Neural cell (in vitro differentiated cells): ENCODE measurements at regions not wholly inside any gene's neighbourhood (a gene's known extent, or its start where the extent isn't known, plus 50 kb on each side); places are given as distances from the start of the nearest gene placed in this dataset.

ENCODE experiments used
- CTCF ChIP-seq: fragments of 450-650 bp; IDR thresholded peaks from 2 replicates; pipeline ENCODE4 v1.5.1; 2014; ENCODE audit warnings: antibody characterized with exemption, mild to moderate bottlenecking, moderate library complexity; ENCODE audit not compliant: poor library complexity, severe bottlenecking
- EZH2 ChIP-seq: fragments of 200-600, 300-800 bp; shearing (Covaris generic), sonication (generic); IDR thresholded peaks from 2 replicates; pipeline ENCODE4 v1.6.1; 2014; ENCODE audit warnings: antibody characterized with exemption, low read length, borderline replicate concordance, mild to moderate bottlenecking; ENCODE audit not compliant: insufficient read depth, poor library complexity, severe bottlenecking
- MXI1 ChIP-seq: fragments of 450-650 bp; conservative IDR thresholded peaks from 2 replicates; pipeline ENCODE4 v1.6.1; 2014; ENCODE audit warnings: antibody characterized with exemption, mild to moderate bottlenecking; ENCODE audit not compliant: poor library complexity, severe bottlenecking
- POLR2AphosphoS5 ChIP-seq: IDR thresholded peaks from 2 replicates; pipeline ENCODE4 v1.6.1; 2012
- RAD21 ChIP-seq: fragments of 450-650 bp; conservative IDR thresholded peaks from 2 replicates; pipeline ENCODE4 v1.6.1; 2014; ENCODE audit warnings: antibody characterized with exemption, mild to moderate bottlenecking, moderate library complexity
- REST ChIP-seq: IDR thresholded peaks from 2 replicates; pipeline ENCODE4 v1.6.1; 2012; ENCODE audit warnings: borderline replicate concordance
- TAF1 ChIP-seq: IDR thresholded peaks from 2 replicates; pipeline ENCODE4 v1.6.1; 2012; ENCODE audit warnings: low read depth

GRCh38 chr10:80896959-80897358 lies 359.3 kb downstream of the SH2D4B start:
- no peak for TF ChIP-seq POLR2AphosphoS5
- TF ChIP-seq MXI1: no peak
- no peak for TF ChIP-seq CTCF
- TF ChIP-seq TAF1: no peak
- TF ChIP-seq RAD21: no peak
- no peak for TF ChIP-seq REST
- no peak for TF ChIP-seq EZH2
